Renal cortical epithelial cell (primary cell): ENCODE measurements at regions not wholly inside any gene's neighbourhood (a gene's known extent, or its start where the extent isn't known, plus 50 kb on each side); places are given as distances from the start of the nearest gene placed in this dataset.
A peak's percentile ranks its signal among the peaks of the same experiment; 100 is the strongest.

Source experiments
- DNase-seq: peaks from one replicate; pipeline ENCODE4 v3.0.0-alpha.2; 2011; ENCODE audit warnings: low read depth

GRCh38 chr17:79349506-79350400 is 261.1 kb downstream of the RBFOX3 start:
- DNase-seq: no peak

GRCh38 chr17:79342376-79342775 is 267.8 kb downstream of the ENGASE start:
- no peak for DNase-seq

- no peak for DNase-seq
Observed at GRCh38 chr17:79341816-79342215, 267.2 kb downstream of the ENGASE start.

- no peak for DNase-seq
Observed at GRCh38 chr17:79341222-79341780, 266.7 kb downstream of the ENGASE start.

GRCh38 chr17:79340333-79341221 is 266.0 kb downstream of the ENGASE start:
- no peak for DNase-seq

- DNase-seq: no peak
Observed at GRCh38 chr17:79339321-79339720, 264.7 kb downstream of the ENGASE start.

- DNase-seq: peak; percentile 33
Observed at GRCh38 chr17:79338604-79339003, 264.0 kb downstream of the ENGASE start.

- no peak for DNase-seq
Observed at GRCh38 chr17:79338152-79338551, 263.5 kb downstream of the ENGASE start.

- no peak for DNase-seq
Observed at GRCh38 chr17:79337053-79337452, 262.4 kb downstream of the ENGASE start.

- no peak for DNase-seq
Observed at GRCh38 chr17:79335456-79335855, 260.8 kb downstream of the ENGASE start.

GRCh38 chr17:79332011-79332554 is 257.5 kb downstream of the ENGASE start:
- DNase-seq: no peak

GRCh38 chr17:79331492-79331891 is 256.9 kb downstream of the ENGASE start:
- no peak for DNase-seq

GRCh38 chr17:79330696-79331095 is 256.1 kb downstream of the ENGASE start:
- DNase-seq: no peak

- DNase-seq: no peak
Observed at GRCh38 chr17:79330229-79330628, 255.6 kb downstream of the ENGASE start.

- no peak for DNase-seq
Observed at GRCh38 chr17:79326814-79327213, 252.2 kb downstream of the ENGASE start.

- DNase-seq: no peak
Observed at GRCh38 chr17:79325709-79326430, 251.2 kb downstream of the ENGASE start.

- no peak for DNase-seq
Observed at GRCh38 chr17:79324194-79324593, 249.6 kb downstream of the ENGASE start.

GRCh38 chr17:79323566-79323965 is 248.9 kb downstream of the ENGASE start:
- no peak for DNase-seq

- DNase-seq: no peak
Observed at GRCh38 chr17:79322211-79323123, 247.8 kb downstream of the ENGASE start.

GRCh38 chr17:79320331-79320730 is 245.7 kb downstream of the ENGASE start:
- DNase-seq: no peak
